Posterior vena cava (tissue), 2 donors: ENCODE measurements at regions not wholly inside any gene's neighbourhood (a gene's known extent, or its start where the extent isn't known, plus 50 kb on each side); places are given as distances from the start of the nearest gene placed in this dataset.
"Not testable (repeated sequence)": the region's sequence is repeated elsewhere in the genome, so short reads cannot be mapped to it uniquely, and the experiment has no call there.

Source experiments
- DNase-seq: peaks from one replicate; pipeline ENCODE4 v3.0.0-alpha.2; 2020; ENCODE audit warnings: low spot score
- intact Hi-C, 2 donors: fragments of 100-400 bp; cut with DNase I; formaldehyde crosslinking; loops; one replicate each; pipeline versions ENCODE4 v1.14.1 to v1.14.2; 2022 to 2023
- donor health status: DM: yes; HTN: yes; CAD: no.
- donor health status: DM: yes; HTN: yes; CAD: no.

GRCh38 chr3:88000853-88001252 is 58.0 kb downstream of the CGGBP1 start:
- DNase-seq = no peak
- intact Hi-C loops = no loop called here

- no peak for DNase-seq
- intact Hi-C loops = no loop called here
Observed at GRCh38 chr3:87997966-87998365, 60.8 kb downstream of the CGGBP1 start.

- no peak for DNase-seq
- intact Hi-C loops = no loop called here
Observed at GRCh38 chr3:87997298-87997697, 61.5 kb downstream of the CGGBP1 start.

DNA sequence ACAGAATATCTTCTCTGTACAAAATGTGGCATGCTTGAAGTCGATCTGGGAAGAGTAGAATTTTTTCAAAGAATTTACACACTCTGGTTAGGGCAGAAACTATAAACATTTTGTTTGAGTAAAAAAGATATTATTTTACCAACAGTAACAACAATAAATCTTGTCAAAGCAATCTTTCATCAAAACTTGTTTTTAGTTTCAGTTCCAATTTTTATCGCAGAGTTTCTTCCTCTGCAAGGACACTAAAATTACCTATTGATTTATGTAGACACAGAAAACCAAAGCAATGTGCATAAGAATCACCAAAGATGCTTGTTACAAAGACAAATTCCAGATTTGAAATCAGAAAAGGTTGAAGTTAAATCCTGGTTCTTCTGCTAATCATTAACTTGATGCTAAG is 61.9 kb downstream of the CGGBP1 start:
- intact Hi-C loops = no loop called here
- DNase-seq = no peak

- DNase-seq = no peak
- intact Hi-C loops = no loop called here
Observed at GRCh38 chr3:87993566-87993965, 65.2 kb downstream of the CGGBP1 start.

GRCh38 chr3:87987952-87988351 is 70.9 kb downstream of the CGGBP1 start:
- intact Hi-C loops = no loop called here
- DNase-seq = no peak

DNA sequence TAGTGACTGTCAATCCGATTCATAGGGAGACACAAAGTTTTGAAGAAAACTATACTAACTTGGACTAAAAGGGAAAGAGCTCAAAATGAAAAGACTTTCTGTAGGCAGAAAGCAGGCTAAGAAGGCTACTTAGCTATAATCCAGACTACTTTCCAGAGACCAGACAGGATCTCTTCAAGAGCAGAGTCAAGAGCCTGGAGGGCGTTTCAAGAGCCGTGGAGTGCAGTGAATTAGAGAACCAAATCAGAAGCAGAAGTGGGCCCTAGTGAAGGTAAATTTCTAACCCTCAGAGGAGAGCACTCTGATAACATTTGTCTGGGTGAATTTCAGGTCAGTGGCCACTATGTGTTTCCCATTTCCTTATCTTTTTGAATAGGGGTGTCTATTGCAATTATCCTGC is 76.4 kb downstream of the CGGBP1 start:
- intact Hi-C loops = no loop called here
- no peak for DNase-seq

GRCh38 chr3:87979527-87979926 is 79.3 kb downstream of the CGGBP1 start:
- no peak for DNase-seq
- intact Hi-C loops = no loop called here

DNA sequence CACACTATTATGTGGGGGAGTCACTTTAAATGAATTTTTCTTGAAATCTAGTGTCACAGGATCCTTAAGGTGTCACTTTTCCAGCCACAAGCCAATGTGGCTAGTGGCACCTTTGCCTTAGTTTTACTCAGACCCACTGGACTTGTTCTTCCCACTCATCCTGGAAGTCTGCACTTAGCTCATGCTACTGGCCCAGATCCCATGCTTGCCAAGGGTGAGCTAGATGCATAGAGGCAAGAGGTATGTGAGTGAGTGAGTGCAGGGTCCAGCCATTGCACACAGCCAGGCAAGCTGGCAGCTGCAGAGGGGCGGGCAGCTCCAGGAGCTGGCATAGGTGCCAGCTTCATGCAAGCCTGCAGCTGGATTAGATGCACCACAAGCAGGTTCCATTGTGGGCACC is 81.0 kb downstream of the CGGBP1 start:
- no peak for DNase-seq
- intact Hi-C loops = no loop called here

- intact Hi-C loops = no loop called here
- no peak for DNase-seq
Observed at GRCh38 chr3:87975716-87976115, 83.1 kb downstream of the CGGBP1 start.

DNA sequence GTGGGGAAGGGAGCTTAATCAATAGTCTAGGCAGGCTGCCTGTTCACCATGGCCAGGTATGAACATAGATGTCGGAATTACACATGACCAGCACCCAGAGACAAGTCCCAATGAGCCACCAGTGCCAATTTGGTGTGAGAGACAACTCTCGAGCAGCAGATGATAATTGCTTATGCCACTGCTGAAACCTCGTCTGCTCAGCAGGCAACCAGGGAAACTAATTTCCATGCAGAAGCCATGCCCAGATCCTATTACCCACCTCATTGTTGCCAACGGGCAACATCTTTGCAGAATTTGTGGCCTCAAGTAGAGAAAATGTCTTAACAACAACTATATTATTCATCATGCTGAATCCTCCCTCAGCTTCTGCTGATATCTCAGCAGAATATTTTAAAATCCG is 84.9 kb downstream of the CGGBP1 start:
- DNase-seq = no peak
- intact Hi-C loops = no loop called here

DNA sequence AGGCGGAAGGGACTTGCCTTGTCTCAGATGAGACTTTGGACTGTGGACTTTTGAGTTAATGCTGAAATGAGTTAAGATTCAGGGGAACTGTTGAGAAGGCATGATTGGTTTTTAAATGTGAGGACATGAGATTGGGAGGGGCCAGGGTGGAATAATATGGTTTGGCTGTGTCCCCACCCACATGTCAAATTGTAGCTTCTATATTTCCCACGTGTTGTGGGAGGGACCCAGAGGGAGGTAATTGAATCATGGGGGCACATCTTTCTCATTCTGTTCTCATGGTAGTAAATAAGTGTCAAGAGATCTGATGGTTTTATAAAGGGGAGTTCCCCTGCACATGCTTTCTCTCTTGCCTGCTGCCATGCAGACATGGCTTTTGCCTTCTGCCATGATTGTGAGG is 89.2 kb downstream of the CGGBP1 start:
- intact Hi-C loops = no loop called here
- DNase-seq = no peak

DNA sequence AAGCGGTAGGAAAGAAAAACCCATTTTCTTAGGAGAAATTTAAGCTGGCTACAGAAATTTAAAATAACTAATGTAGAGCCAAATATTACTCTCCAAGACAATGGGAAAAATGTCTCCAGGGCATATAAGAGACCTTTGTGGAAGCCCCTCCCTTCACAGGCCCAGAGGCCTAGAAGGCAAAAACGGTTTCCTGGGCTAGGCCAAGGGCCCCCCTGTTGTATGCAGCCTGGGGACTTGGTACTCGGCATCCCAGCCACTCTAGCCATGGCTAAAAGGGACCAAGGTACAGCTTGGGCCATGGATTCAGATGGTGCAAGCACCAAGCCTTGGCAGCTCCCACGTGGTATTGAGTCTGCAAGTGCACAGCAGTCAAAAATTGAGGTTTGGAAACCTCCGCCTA is 90.1 kb downstream of the CGGBP1 start:
- intact Hi-C loops = no loop called here

GRCh38 chr3:87958289-87958688 is 100.5 kb downstream of the CGGBP1 start:
- intact Hi-C loops = no loop called here
- DNase-seq = no peak

More for the DNA sequence above, 90.1 kb downstream of the CGGBP1 start:
- no peak for DNase-seq

GRCh38 chr3:87957575-87957974 is 101.2 kb downstream of the CGGBP1 start:
- intact Hi-C loops = no loop called here
- no peak for DNase-seq

DNA sequence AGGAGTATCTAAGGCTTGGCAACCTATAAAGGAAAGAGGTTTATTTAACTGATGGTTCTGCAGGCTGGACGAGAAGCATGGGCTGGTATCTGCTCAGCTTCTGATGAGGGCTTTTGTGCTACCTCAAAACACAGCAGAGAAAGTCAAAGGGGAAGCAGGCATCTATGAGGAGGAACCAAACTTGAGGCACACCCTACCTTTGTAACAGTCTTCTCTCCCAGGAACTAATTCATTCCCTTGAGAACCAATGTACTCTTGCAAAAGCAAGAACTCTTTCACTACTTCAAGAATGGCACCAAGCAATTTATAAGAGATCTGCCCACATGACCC is 109.0 kb downstream of the CGGBP1 start:
- DNase-seq = no peak
- intact Hi-C loops = no loop called here

GRCh38 chr3:87949189-87949878 is 109.5 kb downstream of the CGGBP1 start:
- DNase-seq = no peak
- intact Hi-C loops = no loop called here

DNA sequence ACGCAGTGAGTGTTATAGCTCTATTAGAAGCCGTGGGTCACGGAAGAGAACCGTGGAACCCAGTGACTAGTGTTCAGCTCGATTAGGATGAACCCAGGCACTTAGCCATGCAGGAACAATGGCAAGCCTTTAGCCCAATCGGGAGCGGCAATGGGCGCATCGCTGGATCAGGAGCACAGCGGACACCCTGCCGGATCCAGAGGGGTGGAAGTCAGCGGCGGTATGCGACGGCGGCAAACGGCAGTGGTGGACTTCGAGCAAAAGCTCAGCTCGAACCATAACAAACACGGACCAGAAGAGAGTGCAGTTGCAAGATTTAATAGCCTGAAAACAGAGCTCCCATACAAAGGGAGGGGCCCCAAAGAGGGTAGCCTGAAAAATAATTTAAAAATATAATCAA is 112.8 kb downstream of the CGGBP1 start:
- intact Hi-C loops, DNase-seq: not testable (repeated sequence)

- intact Hi-C loops = not testable (repeated sequence)
Observed at GRCh38 chr3:87942256-87942655, 116.5 kb downstream of the CGGBP1 start.

GRCh38 chr3:87924485-87924884 is 134.3 kb downstream of the CGGBP1 start:
- no peak for DNase-seq
- intact Hi-C loops = no loop called here

More at GRCh38 chr3:87942256-87942655, 116.5 kb downstream of the CGGBP1 start:
- not testable (repeated sequence) for DNase-seq

- intact Hi-C loops = no loop called here
- no peak for DNase-seq
Observed at GRCh38 chr3:87920549-87920948, 138.3 kb downstream of the CGGBP1 start.

- intact Hi-C loops = no loop called here
- no peak for DNase-seq
Observed at GRCh38 chr3:87901141-87901540, 157.7 kb downstream of the CGGBP1 start.
